Astrocyte (in vitro differentiated cells and primary cell): ENCODE measurements at regions not wholly inside any gene's neighbourhood (a gene's known extent, or its start where the extent isn't known, plus 50 kb on each side); places are given as distances from the start of the nearest gene placed in this dataset.

Source experiments
- CTCF ChIP-seq: IDR thresholded peaks from 2 replicates; pipeline ENCODE4 v1.5.1; 2011; ENCODE audit warnings: low read depth, mild to moderate bottlenecking, inconsistent platforms, low read length, moderate library complexity; ENCODE audit not compliant: insufficient read depth
- EZH2 ChIP-seq: IDR thresholded peaks from 2 replicates; pipeline ENCODE4 v1.6.1; 2012; ENCODE audit warnings: mild to moderate bottlenecking, low read length, inconsistent platforms; ENCODE audit not compliant: insufficient read depth

GRCh38 chr13:111038887-111039286 is 76.2 kb upstream of the ARHGEF7 start:
- no peak for TF ChIP-seq CTCF
- no peak for TF ChIP-seq EZH2
